ENCODE measurements at regions not wholly inside any gene's neighbourhood (a gene's known extent, or its start where the extent isn't known, plus 50 kb on each side); places are given as distances from the start of the nearest gene placed in this dataset.

- TF ChIP-seq ARID4B (CRISPR knock-in tag; IDR thresholded peaks at IDR 0.05; ENCODE audit: borderline replicate concordance) (no peak), OVOL2 (CRISPR knock-in tag; IDR thresholded peaks at IDR 0.05; ENCODE audit: borderline replicate concordance) (no peak), SOX15 (CRISPR knock-in tag; IDR thresholded peaks at IDR 0.05) (no peak), GABPB1 (CRISPR knock-in tag; IDR thresholded peaks at IDR 0.05) (no peak), KAT7 (CRISPR knock-in tag; IDR thresholded peaks at IDR 0.05; ENCODE audit: borderline replicate concordance) (no peak)
- TF ChIP-seq, protein P1, sequence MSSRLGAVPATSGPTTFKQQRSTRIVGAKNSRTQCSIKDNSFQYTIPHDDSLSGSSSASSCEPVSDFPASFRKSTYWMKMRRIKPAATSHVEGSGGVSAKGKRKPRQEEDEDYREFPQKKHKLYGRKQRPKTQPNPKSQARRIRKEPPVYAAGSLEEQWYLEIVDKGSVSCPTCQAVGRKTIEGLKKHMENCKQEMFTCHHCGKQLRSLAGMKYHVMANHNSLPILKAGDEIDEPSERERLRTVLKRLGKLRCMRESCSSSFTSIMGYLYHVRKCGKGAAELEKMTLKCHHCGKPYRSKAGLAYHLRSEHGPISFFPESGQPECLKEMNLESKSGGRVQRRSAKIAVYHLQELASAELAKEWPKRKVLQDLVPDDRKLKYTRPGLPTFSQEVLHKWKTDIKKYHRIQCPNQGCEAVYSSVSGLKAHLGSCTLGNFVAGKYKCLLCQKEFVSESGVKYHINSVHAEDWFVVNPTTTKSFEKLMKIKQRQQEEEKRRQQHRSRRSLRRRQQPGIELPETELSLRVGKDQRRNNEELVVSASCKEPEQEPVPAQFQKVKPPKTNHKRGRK (CRISPR knock-in tag; IDR thresholded peaks at IDR 0.05; ENCODE audit: borderline replicate concordance) = no peak
Observed at GRCh38 chr3:22118542-22118941, 367.5 kb upstream of the ZNF385D start (continued).

DNA sequence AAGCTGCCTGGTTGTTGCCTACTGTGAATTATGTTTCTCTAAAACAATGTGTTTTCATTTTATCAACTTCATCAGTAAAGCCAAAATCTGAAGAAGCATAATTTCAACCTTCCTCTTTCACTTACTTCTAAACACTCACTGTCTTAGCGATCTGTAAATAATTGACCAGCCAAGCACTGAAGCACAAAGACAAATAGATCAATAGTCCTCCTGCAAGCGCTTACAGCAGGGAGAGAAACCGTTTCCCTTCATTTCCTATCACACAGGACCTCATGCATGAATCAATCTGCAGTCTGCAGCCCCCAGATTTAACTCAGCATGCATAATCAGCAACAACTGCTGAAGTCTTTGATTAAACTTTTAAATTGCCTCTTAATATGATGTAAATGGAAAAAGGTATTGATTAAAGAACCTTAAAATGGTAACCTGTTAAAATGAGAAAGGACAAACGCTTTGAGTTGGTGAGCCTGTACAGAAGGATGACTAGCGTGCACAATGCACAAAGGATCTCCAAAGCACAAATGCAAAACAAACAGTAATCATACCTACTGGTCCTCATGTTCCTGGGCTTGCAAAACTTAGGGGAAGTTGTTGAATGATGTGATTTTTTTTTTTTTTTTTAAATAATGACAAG lies 370.2 kb upstream of the ZNF385D start:
- H3K4me1 Mint-ChIP-seq = peaks cover 5% of the 10 kb centered on the region
- no peaks in the 10 kb centered on the region for H3K9me3 Mint-ChIP-seq
- TF ChIP-seq RELA (CRISPR knock-in tag; IDR thresholded peaks at IDR 0.05; ENCODE audit: borderline replicate concordance) (no peak), NR2C2 (CRISPR knock-in tag; IDR thresholded peaks at IDR 0.05) (no peak), FOXK1 (CRISPR knock-in tag; IDR thresholded peaks at IDR 0.05) (no peak), E2F5 (CRISPR knock-in tag; IDR thresholded peaks at IDR 0.05) (no peak), ZBTB21 (CRISPR knock-in tag; IDR thresholded peaks at IDR 0.05; ENCODE audit: borderline replicate concordance) (no peak), TEAD1 (CRISPR knock-in tag; IDR thresholded peaks at IDR 0.05) (no peak)
- TF ChIP-seq, protein P2, sequence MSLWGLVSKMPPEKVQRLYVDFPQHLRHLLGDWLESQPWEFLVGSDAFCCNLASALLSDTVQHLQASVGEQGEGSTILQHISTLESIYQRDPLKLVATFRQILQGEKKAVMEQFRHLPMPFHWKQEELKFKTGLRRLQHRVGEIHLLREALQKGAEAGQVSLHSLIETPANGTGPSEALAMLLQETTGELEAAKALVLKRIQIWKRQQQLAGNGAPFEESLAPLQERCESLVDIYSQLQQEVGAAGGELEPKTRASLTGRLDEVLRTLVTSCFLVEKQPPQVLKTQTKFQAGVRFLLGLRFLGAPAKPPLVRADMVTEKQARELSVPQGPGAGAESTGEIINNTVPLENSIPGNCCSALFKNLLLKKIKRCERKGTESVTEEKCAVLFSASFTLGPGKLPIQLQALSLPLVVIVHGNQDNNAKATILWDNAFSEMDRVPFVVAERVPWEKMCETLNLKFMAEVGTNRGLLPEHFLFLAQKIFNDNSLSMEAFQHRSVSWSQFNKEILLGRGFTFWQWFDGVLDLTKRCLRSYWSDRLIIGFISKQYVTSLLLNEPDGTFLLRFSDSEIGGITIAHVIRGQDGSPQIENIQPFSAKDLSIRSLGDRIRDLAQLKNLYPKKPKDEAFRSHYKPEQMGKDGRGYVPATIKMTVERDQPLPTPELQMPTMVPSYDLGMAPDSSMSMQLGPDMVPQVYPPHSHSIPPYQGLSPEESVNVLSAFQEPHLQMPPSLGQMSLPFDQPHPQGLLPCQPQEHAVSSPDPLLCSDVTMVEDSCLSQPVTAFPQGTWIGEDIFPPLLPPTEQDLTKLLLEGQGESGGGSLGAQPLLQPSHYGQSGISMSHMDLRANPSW (CRISPR knock-in tag; conservative IDR thresholded peaks at IDR 0.05; ENCODE audit: low read depth) = no peak
- TF ChIP-seq, protein P3, sequence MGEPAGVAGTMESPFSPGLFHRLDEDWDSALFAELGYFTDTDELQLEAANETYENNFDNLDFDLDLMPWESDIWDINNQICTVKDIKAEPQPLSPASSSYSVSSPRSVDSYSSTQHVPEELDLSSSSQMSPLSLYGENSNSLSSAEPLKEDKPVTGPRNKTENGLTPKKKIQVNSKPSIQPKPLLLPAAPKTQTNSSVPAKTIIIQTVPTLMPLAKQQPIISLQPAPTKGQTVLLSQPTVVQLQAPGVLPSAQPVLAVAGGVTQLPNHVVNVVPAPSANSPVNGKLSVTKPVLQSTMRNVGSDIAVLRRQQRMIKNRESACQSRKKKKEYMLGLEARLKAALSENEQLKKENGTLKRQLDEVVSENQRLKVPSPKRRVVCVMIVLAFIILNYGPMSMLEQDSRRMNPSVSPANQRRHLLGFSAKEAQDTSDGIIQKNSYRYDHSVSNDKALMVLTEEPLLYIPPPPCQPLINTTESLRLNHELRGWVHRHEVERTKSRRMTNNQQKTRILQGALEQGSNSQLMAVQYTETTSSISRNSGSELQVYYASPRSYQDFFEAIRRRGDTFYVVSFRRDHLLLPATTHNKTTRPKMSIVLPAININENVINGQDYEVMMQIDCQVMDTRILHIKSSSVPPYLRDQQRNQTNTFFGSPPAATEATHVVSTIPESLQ (CRISPR knock-in tag; IDR thresholded peaks at IDR 0.05) = no peak
- TF ChIP-seq, protein P4, sequence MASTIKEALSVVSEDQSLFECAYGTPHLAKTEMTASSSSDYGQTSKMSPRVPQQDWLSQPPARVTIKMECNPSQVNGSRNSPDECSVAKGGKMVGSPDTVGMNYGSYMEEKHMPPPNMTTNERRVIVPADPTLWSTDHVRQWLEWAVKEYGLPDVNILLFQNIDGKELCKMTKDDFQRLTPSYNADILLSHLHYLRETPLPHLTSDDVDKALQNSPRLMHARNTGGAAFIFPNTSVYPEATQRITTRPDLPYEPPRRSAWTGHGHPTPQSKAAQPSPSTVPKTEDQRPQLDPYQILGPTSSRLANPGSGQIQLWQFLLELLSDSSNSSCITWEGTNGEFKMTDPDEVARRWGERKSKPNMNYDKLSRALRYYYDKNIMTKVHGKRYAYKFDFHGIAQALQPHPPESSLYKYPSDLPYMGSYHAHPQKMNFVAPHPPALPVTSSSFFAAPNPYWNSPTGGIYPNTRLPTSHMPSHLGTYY (CRISPR knock-in tag; IDR thresholded peaks at IDR 0.05) = no peak
- TF ChIP-seq, protein P5, sequence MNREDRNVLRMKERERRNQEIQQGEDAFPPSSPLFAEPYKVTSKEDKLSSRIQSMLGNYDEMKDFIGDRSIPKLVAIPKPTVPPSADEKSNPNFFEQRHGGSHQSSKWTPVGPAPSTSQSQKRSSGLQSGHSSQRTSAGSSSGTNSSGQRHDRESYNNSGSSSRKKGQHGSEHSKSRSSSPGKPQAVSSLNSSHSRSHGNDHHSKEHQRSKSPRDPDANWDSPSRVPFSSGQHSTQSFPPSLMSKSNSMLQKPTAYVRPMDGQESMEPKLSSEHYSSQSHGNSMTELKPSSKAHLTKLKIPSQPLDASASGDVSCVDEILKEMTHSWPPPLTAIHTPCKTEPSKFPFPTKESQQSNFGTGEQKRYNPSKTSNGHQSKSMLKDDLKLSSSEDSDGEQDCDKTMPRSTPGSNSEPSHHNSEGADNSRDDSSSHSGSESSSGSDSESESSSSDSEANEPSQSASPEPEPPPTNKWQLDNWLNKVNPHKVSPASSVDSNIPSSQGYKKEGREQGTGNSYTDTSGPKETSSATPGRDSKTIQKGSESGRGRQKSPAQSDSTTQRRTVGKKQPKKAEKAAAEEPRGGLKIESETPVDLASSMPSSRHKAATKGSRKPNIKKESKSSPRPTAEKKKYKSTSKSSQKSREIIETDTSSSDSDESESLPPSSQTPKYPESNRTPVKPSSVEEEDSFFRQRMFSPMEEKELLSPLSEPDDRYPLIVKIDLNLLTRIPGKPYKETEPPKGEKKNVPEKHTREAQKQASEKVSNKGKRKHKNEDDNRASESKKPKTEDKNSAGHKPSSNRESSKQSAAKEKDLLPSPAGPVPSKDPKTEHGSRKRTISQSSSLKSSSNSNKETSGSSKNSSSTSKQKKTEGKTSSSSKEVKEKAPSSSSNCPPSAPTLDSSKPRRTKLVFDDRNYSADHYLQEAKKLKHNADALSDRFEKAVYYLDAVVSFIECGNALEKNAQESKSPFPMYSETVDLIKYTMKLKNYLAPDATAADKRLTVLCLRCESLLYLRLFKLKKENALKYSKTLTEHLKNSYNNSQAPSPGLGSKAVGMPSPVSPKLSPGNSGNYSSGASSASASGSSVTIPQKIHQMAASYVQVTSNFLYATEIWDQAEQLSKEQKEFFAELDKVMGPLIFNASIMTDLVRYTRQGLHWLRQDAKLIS (CRISPR knock-in tag; IDR thresholded peaks at IDR 0.05; ENCODE audit: borderline replicate concordance) = no peak
- no peak for ATAC-seq
- no peak overlapping the region for H3K4me3 Mint-ChIP-seq
- H3K27ac Mint-ChIP-seq = no peak overlapping the region
- no peaks in the 10 kb centered on the region for H3K36me3 Mint-ChIP-seq
- no peaks in the 10 kb centered on the region for H3K27me3 Mint-ChIP-seq (ENCODE audit: low read depth)
- CTCF ChIA-PET = no interaction called here
- POLR2A ChIA-PET = no interaction called here
- no peak for DNase-seq (ENCODE audit: low spot score)

Data from WTC11 (cell line).